Spleen (tissue), 7 donors: ENCODE measurements at regions not wholly inside any gene's neighbourhood (a gene's known extent, or its start where the extent isn't known, plus 50 kb on each side); places are given as distances from the start of the nearest gene placed in this dataset.

Experiments
- CTCF ChIP-seq, 11 experiments: fragments of 200-600 bp in 7 of 11; fragments of 450-650 bp in 4 of 11; sonication (generic) in 4 of 11; IDR thresholded peaks in 8 of 11; conservative IDR thresholded peaks in 3 of 11; 1 replicate in 7 of 11; 2 replicates in 4 of 11; pipeline versions ENCODE4 v1.4.0 to v1.8.0; 2016 to 2021; ENCODE audit warnings: antibody characterized with exemption in 11 of 11, inconsistent platforms in 4 of 11, mild to moderate bottlenecking in 1 of 11
- POLR2A ChIP-seq, 3 donors: fragments of 450-650 bp; IDR thresholded peaks; one replicate each; pipeline ENCODE4 v1.5.1; 2017; ENCODE audit warnings: antibody characterized with exemption in 3 of 3, mild to moderate bottlenecking in 1 of 3
- POLR2AphosphoS5 ChIP-seq, 3 donors: sonication (generic); formaldehyde crosslinking; IDR thresholded peaks; one replicate each; pipeline ENCODE4 v1.5.1; 2017; ENCODE audit warnings: antibody characterized with exemption in 3 of 3
- donor health status: DM: no; HTN: no; CAD: no; lungs with moderate emphysema.
- donor health status: DM: no; HTN: no; CAD: no.
- donor health status: DM: no; HTN: no; CAD: no.

GRCh38 chr4:28451346-28451745, 1590.7 kb downstream of the STIM2 start:
- TF ChIP-seq POLR2A (IDR thresholded peaks at IDR 0.05) (no peak), CTCF (IDR thresholded peaks at IDR 0.05 in 8 of 11, conservative IDR thresholded peaks at IDR 0.05 in 3 of 11) (no peak), POLR2AphosphoS5 (IDR thresholded peaks at IDR 0.05) (no peak)
